ENCODE measurements at regions not wholly inside any gene's neighbourhood (a gene's known extent, or its start where the extent isn't known, plus 50 kb on each side); places are given as distances from the start of the nearest gene placed in this dataset.

DNA sequence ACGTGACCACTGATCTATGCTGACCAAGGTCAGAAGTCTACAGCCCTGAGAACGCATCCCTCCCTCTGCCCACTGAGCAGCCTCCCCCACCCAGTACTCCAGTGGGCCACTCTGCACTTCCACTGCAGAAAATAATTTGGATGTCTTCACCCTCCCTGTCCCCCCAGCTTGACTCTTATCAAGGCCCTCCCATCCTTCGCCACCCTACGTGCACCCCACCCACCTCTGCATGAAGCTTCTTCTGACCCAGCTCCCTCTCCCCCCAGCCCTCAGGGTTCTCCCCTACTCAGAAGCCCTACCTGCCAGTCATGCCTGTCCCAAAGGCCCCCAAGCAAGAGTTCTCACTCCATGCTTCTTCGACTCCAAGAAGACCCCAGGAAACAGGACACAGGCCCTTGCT lies 138.5 kb upstream of the FSTL4 start:
- TF ChIP-seq FOXA1 (IDR thresholded peaks at IDR 0.05) (no peak), ELF4 (IDR thresholded peaks at IDR 0.05) (no peak), BHLHE40 (IDR thresholded peaks at IDR 0.05; ENCODE audit: borderline replicate concordance) (no peak), SUZ12 (IDR thresholded peaks at IDR 0.05) (no peak), SP1 (IDR thresholded peaks at IDR 0.05) (no peak), FOXM1 (IDR thresholded peaks at IDR 0.05; ENCODE audit: borderline replicate concordance) (no peak), NFRKB (IDR thresholded peaks at IDR 0.05) (no peak), LEF1 (IDR thresholded peaks at IDR 0.05; ENCODE audit: borderline replicate concordance) (no peak), FOXK2 (IDR thresholded peaks at IDR 0.05) (no peak), HDGF (IDR thresholded peaks at IDR 0.05; ENCODE audit: borderline replicate concordance) (no peak)
- TF ChIP-seq, protein P1, sequence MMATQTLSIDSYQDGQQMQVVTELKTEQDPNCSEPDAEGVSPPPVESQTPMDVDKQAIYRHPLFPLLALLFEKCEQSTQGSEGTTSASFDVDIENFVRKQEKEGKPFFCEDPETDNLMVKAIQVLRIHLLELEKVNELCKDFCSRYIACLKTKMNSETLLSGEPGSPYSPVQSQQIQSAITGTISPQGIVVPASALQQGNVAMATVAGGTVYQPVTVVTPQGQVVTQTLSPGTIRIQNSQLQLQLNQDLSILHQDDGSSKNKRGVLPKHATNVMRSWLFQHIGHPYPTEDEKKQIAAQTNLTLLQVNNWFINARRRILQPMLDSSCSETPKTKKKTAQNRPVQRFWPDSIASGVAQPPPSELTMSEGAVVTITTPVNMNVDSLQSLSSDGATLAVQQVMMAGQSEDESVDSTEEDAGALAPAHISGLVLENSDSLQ (IDR thresholded peaks at IDR 0.05) = no peak

Measured in HEK293T (cell line).